Choroid plexus epithelial cell (primary cell): ENCODE measurements at regions not wholly inside any gene's neighbourhood (a gene's known extent, or its start where the extent isn't known, plus 50 kb on each side); places are given as distances from the start of the nearest gene placed in this dataset.

Experiments
- DNase-seq: peaks from one replicate; pipeline ENCODE4 v3.0.0-alpha.2; 2010; ENCODE audit warnings: low read depth
- H3K4me3 ChIP-seq: 2 replicates; pipeline ENCODE4 v1.5.1; 2011; ENCODE audit warnings: low read depth, mild to moderate bottlenecking, control low read depth, low read length, moderate library complexity
- CTCF ChIP-seq: conservative IDR thresholded peaks from 2 replicates; pipeline ENCODE4 v1.5.1; 2011; ENCODE audit warnings: low read depth, mild to moderate bottlenecking, control low read depth, inconsistent platforms, low read length, moderate library complexity

- no peak for DNase-seq
- no peak for TF ChIP-seq CTCF
- no peak overlapping the region for H3K4me3 ChIP-seq
Observed at GRCh38 chr7:68564306-68565135, 1033.8 kb upstream of the AUTS2 start.

- DNase-seq = no peak
- no peak for TF ChIP-seq CTCF
- no peak overlapping the region for H3K4me3 ChIP-seq
Observed at GRCh38 chr7:68571286-68571685, 1027.0 kb upstream of the AUTS2 start.

GRCh38 chr7:68573271-68574005 lies 1024.8 kb upstream of the AUTS2 start:
- TF ChIP-seq CTCF = no peak
- DNase-seq = no peak
- H3K4me3 ChIP-seq = no peak overlapping the region

GRCh38 chr7:68576366-68576765 lies 1021.9 kb upstream of the AUTS2 start:
- no peak for DNase-seq
- no peak for TF ChIP-seq CTCF
- no peak overlapping the region for H3K4me3 ChIP-seq

GRCh38 chr7:68581417-68581816 lies 1016.9 kb upstream of the AUTS2 start:
- no peak for DNase-seq
- H3K4me3 ChIP-seq = no peak overlapping the region
- no peak for TF ChIP-seq CTCF

GRCh38 chr7:68587599-68587998 lies 1010.7 kb upstream of the AUTS2 start:
- DNase-seq = no peak
- H3K4me3 ChIP-seq = no peak overlapping the region
- TF ChIP-seq CTCF = no peak

- DNase-seq = no peak
- TF ChIP-seq CTCF = no peak
- no peak overlapping the region for H3K4me3 ChIP-seq
Observed at GRCh38 chr7:68601826-68602225, 996.4 kb upstream of the AUTS2 start.
